ENCODE measurements at regions not wholly inside any gene's neighbourhood (a gene's known extent, or its start where the extent isn't known, plus 50 kb on each side); places are given as distances from the start of the nearest gene placed in this dataset.

DNA sequence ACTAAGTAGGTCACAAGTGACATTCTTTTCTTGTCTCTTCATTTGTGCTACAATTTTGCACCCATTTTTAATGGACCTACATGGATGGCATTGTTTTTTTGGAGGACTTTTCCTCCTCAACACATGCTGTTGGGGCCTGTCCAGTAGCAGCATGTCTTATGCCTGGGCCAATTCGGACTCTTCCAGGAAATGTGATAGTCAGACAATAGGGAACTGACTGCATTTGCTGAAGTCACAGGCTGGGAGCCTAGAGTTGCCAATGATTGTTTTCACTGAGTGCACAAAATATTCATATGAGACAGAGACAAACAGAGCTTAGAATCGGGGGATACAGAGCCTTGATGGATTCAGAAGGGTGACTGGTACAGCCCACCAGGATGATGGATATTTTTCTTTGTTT is 867.3 kb upstream of the GOT2 start:
- intact Hi-C loops (cut with DNase I, micrococcal nuclease), result no loop called here
- Histone ChIP-seq H3K9me3 (peaks cover 50% of the 10 kb centered on the region), H3K4me1 (ENCODE audit: low read depth) (no peaks in the 10 kb centered on the region), H3K4me3 (no peak overlapping the region), H3K36me3 (ENCODE audit: low read depth) (no peaks in the 10 kb centered on the region)
- ATAC-seq, result no peak
- DNase-seq, result no peak
- TF ChIP-seq, protein P1, sequence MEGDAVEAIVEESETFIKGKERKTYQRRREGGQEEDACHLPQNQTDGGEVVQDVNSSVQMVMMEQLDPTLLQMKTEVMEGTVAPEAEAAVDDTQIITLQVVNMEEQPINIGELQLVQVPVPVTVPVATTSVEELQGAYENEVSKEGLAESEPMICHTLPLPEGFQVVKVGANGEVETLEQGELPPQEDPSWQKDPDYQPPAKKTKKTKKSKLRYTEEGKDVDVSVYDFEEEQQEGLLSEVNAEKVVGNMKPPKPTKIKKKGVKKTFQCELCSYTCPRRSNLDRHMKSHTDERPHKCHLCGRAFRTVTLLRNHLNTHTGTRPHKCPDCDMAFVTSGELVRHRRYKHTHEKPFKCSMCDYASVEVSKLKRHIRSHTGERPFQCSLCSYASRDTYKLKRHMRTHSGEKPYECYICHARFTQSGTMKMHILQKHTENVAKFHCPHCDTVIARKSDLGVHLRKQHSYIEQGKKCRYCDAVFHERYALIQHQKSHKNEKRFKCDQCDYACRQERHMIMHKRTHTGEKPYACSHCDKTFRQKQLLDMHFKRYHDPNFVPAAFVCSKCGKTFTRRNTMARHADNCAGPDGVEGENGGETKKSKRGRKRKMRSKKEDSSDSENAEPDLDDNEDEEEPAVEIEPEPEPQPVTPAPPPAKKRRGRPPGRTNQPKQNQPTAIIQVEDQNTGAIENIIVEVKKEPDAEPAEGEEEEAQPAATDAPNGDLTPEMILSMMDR (IDR thresholded peaks at IDR 0.05), result no peak

DNA sequence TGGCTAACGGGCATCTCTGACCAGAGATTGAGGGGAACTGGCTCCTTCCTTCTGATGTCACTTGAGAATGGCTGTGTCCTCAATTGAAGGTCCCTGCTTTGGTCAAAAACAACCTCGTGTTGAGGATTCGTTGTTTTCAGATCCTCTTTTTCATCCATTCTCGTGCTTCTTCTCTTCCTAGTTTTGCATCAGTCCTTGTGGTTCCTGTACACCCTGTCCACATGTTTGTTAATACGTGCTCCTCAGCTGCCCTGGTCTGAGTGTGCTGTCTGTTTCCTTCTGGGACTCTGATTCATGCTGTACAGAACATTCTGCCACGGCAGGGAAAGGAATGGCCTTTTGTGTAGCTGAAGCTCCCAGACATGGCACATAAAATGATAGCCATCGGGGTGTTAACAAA is 863.2 kb upstream of the GOT2 start:
- TF ChIP-seq, protein P1 (IDR thresholded peaks at IDR 0.05), result no peak
- Histone ChIP-seq H3K36me3 (ENCODE audit: low read depth) (no peaks in the 10 kb centered on the region), H3K9me3 (peaks cover 48% of the 10 kb centered on the region)

DNA sequence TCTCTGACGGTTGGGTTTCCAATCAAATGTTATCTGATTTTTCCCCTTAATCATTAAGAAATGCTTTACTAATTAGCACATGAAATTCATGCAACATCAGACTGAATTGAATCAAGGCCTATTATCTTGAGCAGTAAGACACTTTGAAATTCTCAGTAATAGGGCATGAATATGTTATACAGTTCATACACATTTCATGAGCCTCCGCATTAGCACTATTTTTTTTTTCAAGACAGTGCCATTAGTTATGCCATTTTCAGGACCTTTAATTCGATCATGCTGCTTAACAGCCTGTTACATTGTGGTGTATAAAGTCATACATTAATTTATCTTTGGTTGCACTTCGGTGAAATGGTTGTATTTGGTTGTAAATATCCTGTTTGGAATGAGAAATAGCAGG is 862.6 kb upstream of the GOT2 start:
- DNase-seq (no peak), ATAC-seq (no peak)
- Histone ChIP-seq H3K4me3 (no peak overlapping the region), H3K36me3 (ENCODE audit: low read depth) (no peaks in the 10 kb centered on the region), H3K4me1 (ENCODE audit: low read depth) (no peaks in the 10 kb centered on the region), H3K9me3 (peaks cover 49% of the 10 kb centered on the region)
- intact Hi-C loops (cut with DNase I, micrococcal nuclease), result no loop called here
- TF ChIP-seq, protein P1 (IDR thresholded peaks at IDR 0.05), result no peak

More for the DNA sequence above, 863.2 kb upstream of the GOT2 start:
- ATAC-seq, result no peak
- DNase-seq, result no peak
- intact Hi-C loops (cut with DNase I, micrococcal nuclease), result no loop called here
- Histone ChIP-seq H3K4me1 (ENCODE audit: low read depth) (no peaks in the 10 kb centered on the region), H3K4me3 (no peak overlapping the region)

DNA sequence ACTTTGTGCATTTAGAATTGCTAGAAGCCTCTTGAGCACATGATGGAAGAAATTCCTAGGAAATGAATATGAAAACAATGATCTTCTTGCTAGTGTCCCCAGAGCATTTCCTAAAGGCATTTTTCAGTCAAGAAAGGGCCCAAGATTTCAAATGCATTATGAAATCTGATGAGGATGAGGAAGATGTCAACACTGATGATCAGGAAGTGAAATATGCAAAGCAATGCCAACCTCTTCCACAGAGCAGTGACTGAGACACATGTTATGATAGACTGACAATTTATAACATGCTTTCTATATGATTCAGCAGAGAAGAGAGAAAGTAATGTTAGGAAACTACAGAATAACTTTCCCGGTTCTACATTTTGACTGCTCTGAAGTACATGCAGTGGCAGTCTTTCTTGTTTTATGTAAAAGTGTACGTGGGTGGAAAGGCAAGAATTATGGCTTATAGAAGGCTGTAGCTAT is 859.1 kb upstream of the GOT2 start:
- Histone ChIP-seq H3K4me3 (no peak overlapping the region), H3K4me1 (ENCODE audit: low read depth) (no peaks in the 10 kb centered on the region), H3K9me3 (peaks cover 48% of the 10 kb centered on the region), H3K36me3 (ENCODE audit: low read depth) (no peaks in the 10 kb centered on the region)
- no peak for ATAC-seq
- DNase-seq, result no peak
- TF ChIP-seq, protein P1 (IDR thresholded peaks at IDR 0.05), result no peak
- intact Hi-C loops (cut with DNase I, micrococcal nuclease), result no loop called here

DNA sequence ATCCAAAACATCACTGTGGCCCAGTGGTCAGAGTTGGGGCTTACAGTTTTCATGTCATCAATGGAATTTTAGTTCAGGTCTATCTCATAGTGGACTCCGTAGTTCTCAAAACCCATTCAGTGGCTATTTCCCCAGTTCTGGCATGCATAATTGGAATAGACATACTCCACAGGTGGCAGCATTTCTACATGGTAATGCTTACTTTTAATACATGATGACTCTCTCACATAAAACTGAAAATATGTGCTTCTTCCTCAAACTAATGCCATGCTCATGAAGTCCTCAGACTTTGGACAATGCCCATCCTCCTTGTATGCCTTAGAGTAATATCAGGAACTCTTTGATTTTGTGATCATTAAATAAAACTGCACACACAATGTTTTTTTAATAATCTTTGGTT is 857.4 kb upstream of the GOT2 start:
- intact Hi-C loops (cut with DNase I, micrococcal nuclease), result no loop called here
- Histone ChIP-seq H3K36me3 (ENCODE audit: low read depth) (no peaks in the 10 kb centered on the region), H3K9me3 (peaks cover 43% of the 10 kb centered on the region), H3K4me1 (ENCODE audit: low read depth) (no peaks in the 10 kb centered on the region), H3K4me3 (no peak overlapping the region)
- no peak for ATAC-seq
- TF ChIP-seq, protein P1 (IDR thresholded peaks at IDR 0.05), result no peak
- no peak for DNase-seq

DNA sequence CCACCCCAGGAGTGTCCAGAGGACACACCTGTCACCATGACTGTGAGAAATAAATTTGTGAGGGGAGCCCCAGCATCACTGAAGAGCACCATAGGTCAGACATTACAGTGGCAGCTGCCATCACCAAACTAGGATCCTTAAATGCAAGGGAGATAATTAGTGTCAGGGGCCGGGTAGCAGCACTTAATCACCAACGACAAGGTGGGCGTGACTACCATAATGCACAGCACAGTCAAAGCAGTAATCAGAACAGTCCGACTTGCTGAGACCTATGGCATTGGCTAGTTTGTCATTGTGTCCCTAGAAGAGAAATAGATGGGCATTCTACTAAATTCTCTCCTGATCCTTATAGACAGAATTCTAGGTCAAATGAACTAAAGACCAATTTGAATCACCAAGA is 856.7 kb upstream of the GOT2 start:
- intact Hi-C loops (cut with DNase I, micrococcal nuclease), result no loop called here
- ATAC-seq, result no peak
- TF ChIP-seq, protein P1 (IDR thresholded peaks at IDR 0.05), result no peak

More for the DNA sequence above, 856.7 kb upstream of the GOT2 start:
- Histone ChIP-seq H3K36me3 (ENCODE audit: low read depth) (no peaks in the 10 kb centered on the region), H3K4me3 (no peak overlapping the region), H3K9me3 (peaks cover 48% of the 10 kb centered on the region), H3K4me1 (ENCODE audit: low read depth) (no peaks in the 10 kb centered on the region)
- no peak for DNase-seq

All from mucosa of descending colon (tissue), 3 donors.